ENCODE measurements at regions not wholly inside any gene's neighbourhood (a gene's known extent, or its start where the extent isn't known, plus 50 kb on each side); places are given as distances from the start of the nearest gene placed in this dataset.

DNA sequence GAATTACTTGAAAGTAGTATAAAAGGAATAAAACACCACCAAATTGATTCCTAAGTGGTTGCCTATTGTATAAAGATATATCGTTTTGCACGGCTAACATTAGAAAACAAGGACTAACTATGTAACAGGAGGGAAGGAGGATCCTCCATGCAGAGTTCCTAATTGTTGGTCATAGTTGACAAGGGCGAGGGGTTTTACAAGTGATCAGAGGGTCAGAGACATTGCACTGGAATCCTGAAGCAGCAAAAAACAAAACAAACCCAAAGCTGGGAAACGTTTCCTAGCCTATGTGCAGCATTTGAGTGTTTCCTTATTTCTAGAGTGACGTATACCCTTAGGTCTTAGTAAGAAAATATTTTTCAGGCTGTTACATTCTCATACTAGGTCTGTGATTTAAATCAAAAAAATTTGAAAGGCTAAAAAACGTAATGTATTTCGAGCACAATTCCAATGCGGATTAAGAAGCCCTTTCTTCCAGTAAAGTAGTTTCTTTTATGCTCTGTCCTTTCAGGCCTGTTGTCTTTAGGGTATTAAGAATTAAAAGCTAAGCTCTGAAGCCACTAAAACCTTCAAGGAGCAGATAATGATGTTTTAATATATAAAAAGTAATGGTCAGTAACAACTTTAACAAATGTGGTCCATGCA lies 373.8 kb upstream of the MMS22L start:
- no peaks in the 10 kb centered on the region for H3K27me3 Mint-ChIP-seq (ENCODE audit: low read depth)
- peaks cover 7% of the 10 kb centered on the region for H3K9me3 Mint-ChIP-seq
- no peak for DNase-seq (ENCODE audit: low read depth, low spot score)
- peaks cover 28% of the 10 kb centered on the region for H3K4me1 Mint-ChIP-seq
- no peak overlapping the region for H3K27ac Mint-ChIP-seq (ENCODE audit: unreplicated experiment)
- TF ChIP-seq, protein P1, sequence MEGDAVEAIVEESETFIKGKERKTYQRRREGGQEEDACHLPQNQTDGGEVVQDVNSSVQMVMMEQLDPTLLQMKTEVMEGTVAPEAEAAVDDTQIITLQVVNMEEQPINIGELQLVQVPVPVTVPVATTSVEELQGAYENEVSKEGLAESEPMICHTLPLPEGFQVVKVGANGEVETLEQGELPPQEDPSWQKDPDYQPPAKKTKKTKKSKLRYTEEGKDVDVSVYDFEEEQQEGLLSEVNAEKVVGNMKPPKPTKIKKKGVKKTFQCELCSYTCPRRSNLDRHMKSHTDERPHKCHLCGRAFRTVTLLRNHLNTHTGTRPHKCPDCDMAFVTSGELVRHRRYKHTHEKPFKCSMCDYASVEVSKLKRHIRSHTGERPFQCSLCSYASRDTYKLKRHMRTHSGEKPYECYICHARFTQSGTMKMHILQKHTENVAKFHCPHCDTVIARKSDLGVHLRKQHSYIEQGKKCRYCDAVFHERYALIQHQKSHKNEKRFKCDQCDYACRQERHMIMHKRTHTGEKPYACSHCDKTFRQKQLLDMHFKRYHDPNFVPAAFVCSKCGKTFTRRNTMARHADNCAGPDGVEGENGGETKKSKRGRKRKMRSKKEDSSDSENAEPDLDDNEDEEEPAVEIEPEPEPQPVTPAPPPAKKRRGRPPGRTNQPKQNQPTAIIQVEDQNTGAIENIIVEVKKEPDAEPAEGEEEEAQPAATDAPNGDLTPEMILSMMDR (conservative IDR thresholded peaks at IDR 0.05) = no peak
- peak overlapping the region; percentile 50 for H3K4me3 Mint-ChIP-seq
- H3K36me3 Mint-ChIP-seq (ENCODE audit: low read depth) = no peaks in the 10 kb centered on the region

DNA sequence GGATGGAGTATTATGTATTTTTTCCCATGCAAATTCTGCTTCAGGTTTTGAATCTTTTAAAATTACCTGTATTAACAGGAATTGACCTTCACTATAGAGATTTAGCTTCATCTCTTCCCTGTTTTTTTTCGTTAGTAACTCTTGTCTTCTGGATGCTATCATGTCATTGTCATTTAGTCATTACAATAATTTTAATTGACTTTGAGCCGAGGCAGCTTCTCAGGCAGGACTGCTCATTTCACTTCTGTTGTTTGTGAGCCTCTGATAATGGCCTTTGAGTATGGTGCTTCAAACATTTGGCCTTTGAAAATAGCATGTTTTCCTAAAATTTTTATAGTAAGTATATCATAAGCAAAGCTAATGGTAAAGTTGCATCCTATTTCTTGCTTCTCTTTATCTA lies 375.1 kb upstream of the MMS22L start:
- Mint-ChIP-seq H3K27me3 (ENCODE audit: low read depth) (no peaks in the 10 kb centered on the region), H3K9me3 (peaks cover 5% of the 10 kb centered on the region), H3K27ac (ENCODE audit: unreplicated experiment) (no peak overlapping the region), H3K36me3 (ENCODE audit: low read depth) (no peaks in the 10 kb centered on the region), H3K4me1 (peaks cover 36% of the 10 kb centered on the region), H3K4me3 (no peak overlapping the region)
- DNase-seq (ENCODE audit: low read depth, low spot score) = no peak
- TF ChIP-seq, protein P1 (conservative IDR thresholded peaks at IDR 0.05) = no peak

DNA sequence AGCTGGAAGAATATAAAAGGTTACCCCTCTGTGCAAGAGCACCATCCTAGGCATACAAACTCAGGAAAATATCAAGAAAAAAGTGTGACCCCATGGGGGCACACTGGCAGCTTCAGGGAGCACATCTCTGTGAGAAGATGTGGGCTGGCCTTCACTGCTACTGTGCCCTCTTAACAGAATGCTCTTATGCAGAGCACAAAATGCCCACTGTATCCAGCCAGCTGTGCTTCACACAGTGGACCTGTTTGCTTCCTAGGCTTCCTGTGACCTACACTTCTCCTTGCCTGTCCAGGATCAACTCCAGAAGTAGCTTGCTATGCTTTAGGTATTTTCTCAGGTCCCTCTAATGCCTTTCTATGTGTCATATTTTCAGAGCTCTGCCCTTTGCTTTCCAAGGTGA lies 380.2 kb upstream of the MMS22L start:
- Mint-ChIP-seq H3K27me3 (ENCODE audit: low read depth) (no peaks in the 10 kb centered on the region), H3K4me1 (peaks cover 28% of the 10 kb centered on the region), H3K4me3 (no peak overlapping the region), H3K36me3 (ENCODE audit: low read depth) (no peaks in the 10 kb centered on the region), H3K27ac (ENCODE audit: unreplicated experiment) (no peak overlapping the region), H3K9me3 (no peaks in the 10 kb centered on the region)
- no peak for DNase-seq (ENCODE audit: low read depth, low spot score)
- TF ChIP-seq, protein P1 (conservative IDR thresholded peaks at IDR 0.05) = no peak

DNA sequence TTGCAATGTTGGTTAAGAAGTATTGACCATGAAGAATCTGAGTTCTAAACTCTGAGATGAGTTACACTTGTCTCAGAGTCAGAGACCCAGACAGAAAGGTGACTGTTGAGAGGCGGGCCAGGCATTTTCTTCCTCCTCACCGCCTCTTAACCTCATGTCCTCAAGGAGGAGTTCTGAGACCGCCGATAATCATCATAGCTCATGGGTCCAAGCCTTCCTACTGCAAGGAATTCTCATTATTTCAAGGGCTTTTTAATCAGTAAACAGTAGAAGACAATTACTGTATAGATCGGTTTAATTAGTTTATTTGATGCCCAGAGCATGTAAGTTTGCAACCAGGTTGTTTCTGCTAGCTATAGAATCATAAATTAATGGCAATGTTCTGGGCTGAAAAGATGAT lies 382.4 kb upstream of the MMS22L start:
- Mint-ChIP-seq H3K27me3 (ENCODE audit: low read depth) (no peaks in the 10 kb centered on the region), H3K9me3 (no peaks in the 10 kb centered on the region), H3K36me3 (ENCODE audit: low read depth) (no peaks in the 10 kb centered on the region), H3K27ac (ENCODE audit: unreplicated experiment) (no peak overlapping the region), H3K4me3 (no peak overlapping the region), H3K4me1 (peaks cover 27% of the 10 kb centered on the region)
- TF ChIP-seq, protein P1 (conservative IDR thresholded peaks at IDR 0.05) = no peak
- DNase-seq (ENCODE audit: low read depth, low spot score) = no peak

DNA sequence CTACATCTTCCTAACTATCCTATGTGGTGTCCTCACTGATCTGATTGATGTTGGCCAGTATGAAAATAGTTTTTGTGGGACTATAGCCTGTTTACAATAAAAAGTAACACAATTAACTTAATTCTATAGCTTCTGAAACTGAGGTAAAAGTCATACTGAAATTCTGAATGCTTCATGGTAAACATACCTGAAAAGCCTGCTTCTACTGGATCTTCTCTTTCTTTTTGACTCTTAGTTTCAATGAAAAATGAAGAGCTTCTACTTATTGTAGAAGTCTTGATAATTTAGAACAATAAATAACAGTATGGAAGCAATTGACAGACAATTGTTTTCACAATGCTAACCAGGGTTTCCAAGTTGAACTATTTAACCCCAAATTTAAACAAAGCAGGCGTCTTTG lies 383.9 kb upstream of the MMS22L start:
- Mint-ChIP-seq H3K4me1 (peaks cover 22% of the 10 kb centered on the region), H3K4me3 (no peak overlapping the region)
- TF ChIP-seq, protein P1 (conservative IDR thresholded peaks at IDR 0.05) = no peak

More for the DNA sequence above, 383.9 kb upstream of the MMS22L start:
- DNase-seq (ENCODE audit: low read depth, low spot score) = no peak
- H3K27ac Mint-ChIP-seq (ENCODE audit: unreplicated experiment) = no peak overlapping the region
- H3K36me3 Mint-ChIP-seq (ENCODE audit: low read depth) = no peaks in the 10 kb centered on the region
- H3K27me3 Mint-ChIP-seq (ENCODE audit: low read depth) = no peaks in the 10 kb centered on the region
- no peaks in the 10 kb centered on the region for H3K9me3 Mint-ChIP-seq
